Kidney (tissue), 13 donors: ENCODE measurements at regions not wholly inside any gene's neighbourhood (a gene's known extent, or its start where the extent isn't known, plus 50 kb on each side); places are given as distances from the start of the nearest gene placed in this dataset.

Experiments
- DNase-seq, 5 donors: peaks; one replicate each; pipeline ENCODE4 v3.0.0-alpha.2; 2013 to 2020
- FAIRE-seq: peaks from 2 replicates; lab custom pipeline; 2012; peaks lifted over from hg19 to GRCh38; lab: Jason Lieb, UNC
- H3K27ac ChIP-seq, 2 donors: one replicate each; pipeline ENCODE4 v1.7.0; 2013; ENCODE audit warnings: low read depth in 2 of 2, low read length in 2 of 2, inconsistent platforms in 1 of 2
- H3K27me3 ChIP-seq: one replicate; pipeline ENCODE4 v1.7.1; 2013; ENCODE audit warnings: low read length, inconsistent platforms; ENCODE audit not compliant: control insufficient read depth, insufficient read depth
- H3K36me3 ChIP-seq, 3 donors: one replicate each; pipeline versions ENCODE4 v1.7.0 to v1.7.1; 2013; ENCODE audit warnings: low read length in 3 of 3, control low read depth in 1 of 3, inconsistent platforms in 1 of 3; ENCODE audit not compliant: insufficient read depth in 3 of 3, control insufficient read depth in 2 of 3
- H3K4me1 ChIP-seq, 3 donors: one replicate each; pipeline versions ENCODE4 v1.7.0 to v1.7.1; 2013; ENCODE audit warnings: low read length in 3 of 3, inconsistent platforms in 1 of 3, low read depth in 1 of 3; ENCODE audit not compliant: control insufficient read depth in 2 of 3, insufficient read depth in 2 of 3
- H3K4me3 ChIP-seq, 3 donors: one replicate each; pipeline versions ENCODE4 v1.7.0 to v1.8.1; 2013; ENCODE audit warnings: low read length in 3 of 3, control low read depth in 1 of 3, inconsistent platforms in 1 of 3
- H3K9ac ChIP-seq, 3 donors: one replicate each; pipeline versions ENCODE4 v1.7.0 to v1.7.1; 2013; ENCODE audit warnings: low read length in 3 of 3, control low read depth in 1 of 3, inconsistent platforms in 1 of 3
- H3K9me3 ChIP-seq, 3 donors: one replicate each; pipeline versions ENCODE4 v1.7.0 to v1.7.1; 2013; ENCODE audit warnings: low read length in 3 of 3, control low read depth in 1 of 3, inconsistent platforms in 1 of 3; ENCODE audit not compliant: control insufficient read depth in 2 of 3, insufficient read depth in 1 of 3
- CTCF ChIP-seq: IDR thresholded peaks from 3 replicates; pipeline ENCODE4 v1.5.1; 2012; ENCODE audit warnings: mild to moderate bottlenecking, moderate library complexity, borderline replicate concordance; ENCODE audit not compliant: insufficient read depth; ENCODE audit errors: extremely low read depth
- intact Hi-C: fragments of 100-400 bp; cut with DNase I; formaldehyde crosslinking; loops from one replicate; pipeline ENCODE4 v1.11.1; 2022
- donor health status: control.
- donor health status: control.
- donor health status: control.
- donor health status: control.
- donor health status: control.
- donor health status: DM: yes; HTN: yes; CAD: no.
- donor health status: Normal renal cell carcinoma (clear cell type).

DNA sequence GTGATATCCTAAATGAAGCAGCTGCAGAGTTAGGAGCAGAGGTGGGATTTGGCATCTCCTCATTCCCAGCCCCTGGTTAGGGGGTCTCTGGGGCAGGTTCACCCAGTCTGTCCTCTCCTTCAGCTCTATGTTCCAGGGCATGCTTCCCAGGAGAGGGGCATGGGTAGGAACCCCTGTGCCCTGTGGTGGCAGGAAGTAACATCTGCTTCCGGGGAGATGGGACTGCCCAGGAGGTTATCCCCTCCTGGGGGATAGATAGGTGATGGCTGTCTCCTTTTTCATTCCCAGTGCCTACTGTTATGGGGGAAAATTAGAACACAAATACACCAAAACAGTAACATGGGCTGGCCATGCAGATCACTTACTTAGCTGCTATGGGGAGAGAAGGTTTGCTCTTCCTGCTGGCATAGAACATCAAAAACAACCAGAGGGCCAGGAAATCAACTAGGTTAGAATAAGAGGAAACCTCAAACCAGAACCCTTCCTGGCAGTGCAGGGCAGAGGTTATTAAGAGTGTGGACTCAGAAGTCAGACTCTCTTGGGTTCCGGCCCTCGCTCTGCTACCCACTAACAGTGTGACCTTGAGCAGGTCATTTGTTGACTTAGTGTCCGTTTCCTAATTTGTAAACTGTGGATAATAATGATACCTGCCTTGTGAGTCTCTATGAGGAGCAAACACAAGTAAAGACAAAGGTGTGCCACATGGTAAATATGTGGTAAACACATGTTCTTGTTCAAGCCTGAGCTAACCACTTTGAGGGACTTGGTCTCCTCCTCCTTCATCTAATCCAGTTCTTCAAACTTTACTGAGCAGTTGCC is 157.8 kb upstream of the JUN start:
- no peak for DNase-seq
- H3K9me3 ChIP-seq = no peaks in the 10 kb centered on the region
- no peak overlapping the region for H3K27ac ChIP-seq
- no peaks in the 10 kb centered on the region for H3K36me3 ChIP-seq
- H3K4me1 ChIP-seq = no peaks in the 10 kb centered on the region
- no peak overlapping the region for H3K4me3 ChIP-seq
- no peak for TF ChIP-seq CTCF
- H3K9ac ChIP-seq = no peak overlapping the region
- no peaks in the 10 kb centered on the region for H3K27me3 ChIP-seq
- intact Hi-C loops = no loop called here
- no peak for FAIRE-seq

DNA sequence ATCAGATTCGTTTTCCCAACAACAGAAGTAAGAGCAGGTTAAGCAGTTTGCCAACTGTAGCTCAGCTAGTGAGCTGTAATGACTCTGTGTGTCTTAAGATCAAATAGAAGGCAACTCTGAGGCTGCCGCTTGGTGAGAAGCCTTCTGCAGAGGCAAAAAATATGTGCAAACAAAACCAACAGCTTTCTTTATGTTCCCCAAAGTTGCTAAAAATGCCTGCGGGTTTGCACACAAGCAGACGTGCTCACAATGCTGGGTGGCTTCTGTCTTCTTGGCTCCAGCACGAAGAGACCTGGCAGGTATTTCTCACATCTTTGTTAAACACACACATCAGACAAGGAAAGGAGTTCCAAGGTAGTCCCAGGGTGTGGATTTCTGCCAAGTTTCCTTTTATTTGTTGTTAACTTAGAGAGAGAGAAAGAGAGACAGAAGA is 158.9 kb upstream of the JUN start:
- no peaks in the 10 kb centered on the region for H3K36me3 ChIP-seq
- H3K27me3 ChIP-seq = no peaks in the 10 kb centered on the region
- no peak overlapping the region for H3K27ac ChIP-seq
- H3K4me1 ChIP-seq = no peaks in the 10 kb centered on the region
- no peak for DNase-seq
- FAIRE-seq = no peak
- intact Hi-C loops = no loop called here
- no peaks in the 10 kb centered on the region for H3K9me3 ChIP-seq
- TF ChIP-seq CTCF = no peak
- no peak overlapping the region for H3K4me3 ChIP-seq
- no peak overlapping the region for H3K9ac ChIP-seq

DNA sequence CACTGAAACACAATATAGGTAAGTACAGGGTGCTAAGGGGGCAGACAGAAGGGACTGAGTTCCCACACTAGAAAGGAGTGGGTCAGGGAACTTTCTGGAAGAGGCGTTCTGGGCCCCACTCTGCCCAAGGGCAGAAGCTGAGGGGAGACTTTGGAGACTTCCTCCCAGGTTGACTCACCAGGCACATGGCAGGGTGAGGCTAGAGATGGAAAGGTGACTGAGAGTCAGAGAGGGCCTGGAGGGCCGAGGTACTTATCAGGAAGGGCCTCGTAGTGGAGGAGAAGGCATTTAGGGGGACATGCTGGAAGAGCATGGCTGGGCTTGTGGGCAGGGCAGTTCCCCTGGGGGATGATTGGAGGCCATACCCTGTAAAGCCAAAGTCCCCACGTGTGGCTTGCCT is 159.9 kb upstream of the JUN start:
- TF ChIP-seq CTCF = no peak
- no peak overlapping the region for H3K9ac ChIP-seq
- H3K4me3 ChIP-seq = no peak overlapping the region
- DNase-seq (no peak), FAIRE-seq (no peak)
- intact Hi-C loops = no loop called here
- H3K9me3 ChIP-seq = no peaks in the 10 kb centered on the region
- no peak overlapping the region for H3K27ac ChIP-seq
- H3K27me3 ChIP-seq = no peaks in the 10 kb centered on the region
- no peaks in the 10 kb centered on the region for H3K4me1 ChIP-seq
- no peaks in the 10 kb centered on the region for H3K36me3 ChIP-seq
